Naive B cell (primary cell): ENCODE measurements at regions not wholly inside any gene's neighbourhood (a gene's known extent, or its start where the extent isn't known, plus 50 kb on each side); places are given as distances from the start of the nearest gene placed in this dataset.
"Not testable (repeated sequence)": the region's sequence is repeated elsewhere in the genome, so short reads cannot be mapped to it uniquely, and the experiment has no call there.

Experiments used
- ATAC-seq, 2 donors: fragments of 150-1000 bp; cut with Tn5 transposase; 2 replicates each; pipeline ENCODE4 v1.10.0; 2021; ENCODE audit warnings: low read depth in 2 of 2, mild to moderate bottlenecking in 2 of 2, moderate library complexity in 2 of 2
- DNase-seq: peaks from one replicate; pipeline ENCODE4 v3.0.0; 2022
- H3K27ac Mint-ChIP-seq, 6 donors: one replicate each; pipeline ENCODE4 v1.8.0; 2020 to 2022; ENCODE audit warnings: mild to moderate bottlenecking in 6 of 6, mixed read lengths in 6 of 6, moderate library complexity in 5 of 6, inconsistent platforms in 2 of 6
- H3K27me3 Mint-ChIP-seq, 3 donors: one replicate each; pipeline ENCODE4 v1.8.0; 2021 to 2022; ENCODE audit warnings: mixed read lengths in 3 of 3, mild to moderate bottlenecking in 1 of 3
- H3K36me3 Mint-ChIP-seq, 2 donors: one replicate each; pipeline ENCODE4 v1.8.0; 2020 to 2022; ENCODE audit warnings: mixed read lengths in 2 of 2, inconsistent platforms in 1 of 2, mild to moderate bottlenecking in 1 of 2
- H3K4me1 Mint-ChIP-seq, 3 donors: one replicate each; pipeline ENCODE4 v1.8.0; 2020 to 2022; ENCODE audit warnings: mixed read lengths in 3 of 3, inconsistent platforms in 1 of 3, mild to moderate bottlenecking in 1 of 3, moderate library complexity in 1 of 3
- H3K4me3 Mint-ChIP-seq, 8 donors: one replicate each; pipeline ENCODE4 v1.8.0; 2020 to 2022; ENCODE audit warnings: mild to moderate bottlenecking in 8 of 8, mixed read lengths in 8 of 8, moderate library complexity in 8 of 8, inconsistent platforms in 2 of 8
- H3K9me3 Mint-ChIP-seq, 7 donors: one replicate each; pipeline ENCODE4 v1.8.0; 2020 to 2022; ENCODE audit warnings: mixed read lengths in 7 of 7, mild to moderate bottlenecking in 5 of 7, inconsistent platforms in 2 of 7, moderate library complexity in 1 of 7

DNA sequence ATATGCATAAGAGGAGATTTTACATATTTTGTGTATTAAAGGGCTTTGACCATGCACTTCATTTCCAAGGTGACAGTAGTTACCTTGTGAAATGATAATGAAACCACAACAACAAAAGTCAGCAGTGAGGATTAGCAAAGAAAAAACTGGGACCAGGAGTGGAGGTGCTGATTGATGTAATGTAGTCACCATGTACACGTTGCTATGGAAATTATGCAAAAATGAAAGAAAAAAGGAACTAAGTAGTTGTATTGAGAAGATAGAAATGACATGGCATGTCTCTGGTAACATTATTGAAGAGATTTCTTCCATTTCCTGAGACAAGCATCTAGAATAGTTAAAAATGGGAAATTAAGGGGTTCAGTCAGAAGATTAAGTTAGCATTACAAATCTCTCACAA lies 171.0 kb downstream of the ANKRD30BL start:
- not testable (repeated sequence) for H3K27ac Mint-ChIP-seq, ATAC-seq, H3K4me1 Mint-ChIP-seq, DNase-seq, H3K4me3 Mint-ChIP-seq, H3K36me3 Mint-ChIP-seq, H3K9me3 Mint-ChIP-seq, H3K27me3 Mint-ChIP-seq

DNA sequence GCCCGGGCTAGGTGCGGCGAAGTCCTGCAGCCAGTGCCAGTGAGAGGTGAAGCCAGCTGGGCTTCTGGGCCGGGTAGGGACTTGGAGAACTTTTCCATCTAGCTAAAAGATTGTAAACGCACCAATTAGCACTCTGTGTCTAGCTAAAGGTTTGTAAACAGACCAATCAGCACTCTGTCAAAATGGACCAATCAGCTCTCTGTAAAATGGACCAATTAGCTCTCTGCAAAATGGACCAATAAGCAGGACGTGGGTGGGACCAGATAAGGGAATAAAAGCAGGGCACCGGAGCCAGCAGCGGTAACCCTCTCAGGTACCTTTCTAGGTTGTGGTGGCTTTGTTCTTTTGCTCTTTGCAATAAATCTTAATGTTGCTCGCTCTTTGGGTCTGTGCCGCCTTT lies 195.1 kb downstream of the ANKRD30BL start:
- not testable (repeated sequence) for H3K4me3 Mint-ChIP-seq, ATAC-seq, DNase-seq, H3K27ac Mint-ChIP-seq, H3K27me3 Mint-ChIP-seq, H3K4me1 Mint-ChIP-seq, H3K9me3 Mint-ChIP-seq, H3K36me3 Mint-ChIP-seq

GRCh38 chr2:131966256-131966655 lies 195.5 kb downstream of the ANKRD30BL start:
- H3K9me3 Mint-ChIP-seq = peaks cover 0 to 6% (median 4%) of the 10 kb centered on the region in 7 donors
- DNase-seq = no peak

DNA sequence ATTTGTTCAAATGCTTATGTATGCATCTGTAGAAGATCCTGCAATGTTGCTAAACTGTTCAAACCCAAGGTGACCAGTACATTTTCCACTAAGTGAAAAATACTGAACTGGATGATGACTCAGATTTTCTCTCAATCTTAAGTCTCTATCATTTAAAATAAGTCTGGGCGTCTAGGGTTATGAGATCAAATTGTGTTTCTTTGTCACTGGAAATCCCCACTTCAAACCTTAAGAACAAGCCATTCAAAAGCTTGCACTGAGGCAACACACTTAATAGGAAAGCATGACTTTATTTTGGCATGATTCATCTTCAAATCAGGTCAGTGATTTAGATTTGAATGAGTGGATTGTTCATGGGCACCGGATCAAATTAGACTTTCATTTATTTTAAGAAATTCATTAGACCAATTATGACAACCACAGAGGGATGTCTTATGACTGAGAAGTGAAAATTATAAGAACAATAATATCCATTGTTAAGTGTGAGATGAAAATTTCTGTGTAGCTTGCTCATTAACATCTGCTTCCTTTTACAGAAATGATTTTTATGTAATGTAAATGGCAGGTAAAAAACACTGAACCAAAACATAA lies 203.6 kb downstream of the ANKRD30BL start:
- not testable (repeated sequence) for ATAC-seq, H3K27ac Mint-ChIP-seq, H3K36me3 Mint-ChIP-seq, H3K4me1 Mint-ChIP-seq, DNase-seq, H3K27me3 Mint-ChIP-seq, H3K4me3 Mint-ChIP-seq, H3K9me3 Mint-ChIP-seq

More at GRCh38 chr2:131966256-131966655, 195.5 kb downstream of the ANKRD30BL start:
- no peak overlapping the region for H3K27ac Mint-ChIP-seq
- H3K4me3 Mint-ChIP-seq = no peak overlapping the region
- no peaks in the 10 kb centered on the region for H3K27me3 Mint-ChIP-seq
- no peaks in the 10 kb centered on the region for H3K36me3 Mint-ChIP-seq
- ATAC-seq = no peak
- no peaks in the 10 kb centered on the region for H3K4me1 Mint-ChIP-seq

DNA sequence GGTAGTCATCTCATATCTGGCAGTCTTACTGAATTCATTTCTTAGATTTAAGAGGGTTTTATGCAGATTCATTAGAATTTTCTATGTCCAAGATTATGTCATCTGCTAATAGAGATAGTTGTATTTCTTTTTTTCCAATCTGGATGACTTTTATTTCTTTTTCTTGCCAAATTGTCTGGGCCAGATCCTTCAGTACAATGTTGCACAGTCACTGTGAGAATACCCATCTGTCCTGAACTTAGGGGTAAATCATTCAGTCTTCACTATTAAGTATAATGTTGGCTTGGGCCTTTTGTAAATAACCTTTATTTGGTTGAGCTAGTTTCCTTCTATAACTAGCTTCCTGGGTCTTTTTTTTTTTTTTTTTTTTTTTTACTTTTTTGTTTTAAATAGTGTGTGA lies 213.1 kb downstream of the ANKRD30BL start:
- H3K9me3 Mint-ChIP-seq, DNase-seq, H3K4me1 Mint-ChIP-seq, H3K4me3 Mint-ChIP-seq, ATAC-seq, H3K27me3 Mint-ChIP-seq, H3K36me3 Mint-ChIP-seq, H3K27ac Mint-ChIP-seq: not testable (repeated sequence)

GRCh38 chr2:131923287-131923686 lies 238.5 kb downstream of the ANKRD30BL start:
- not testable (repeated sequence) for H3K27ac Mint-ChIP-seq, ATAC-seq, DNase-seq, H3K4me1 Mint-ChIP-seq, H3K36me3 Mint-ChIP-seq, H3K4me3 Mint-ChIP-seq, H3K9me3 Mint-ChIP-seq, H3K27me3 Mint-ChIP-seq

DNA sequence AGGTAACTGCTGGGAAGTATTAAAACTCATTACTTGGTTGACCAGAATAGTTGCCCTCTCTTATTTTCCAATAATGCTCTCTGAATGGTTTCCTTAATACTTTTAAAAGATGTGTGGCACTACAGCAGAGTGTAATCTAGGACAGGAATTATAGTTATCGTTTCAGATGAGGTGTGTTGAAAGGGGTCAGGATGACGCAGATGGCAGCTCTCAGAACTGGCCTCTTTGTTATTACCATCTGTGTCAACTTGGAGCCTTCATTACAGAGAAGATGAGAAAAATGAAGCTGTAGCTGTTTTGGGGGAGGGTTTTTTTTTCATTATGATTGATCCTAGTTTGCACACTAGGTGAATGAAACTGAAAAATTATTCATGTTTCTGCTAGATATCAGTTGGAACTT lies 238.9 kb downstream of the ANKRD30BL start:
- DNase-seq, H3K36me3 Mint-ChIP-seq, H3K4me3 Mint-ChIP-seq, ATAC-seq, H3K27ac Mint-ChIP-seq, H3K4me1 Mint-ChIP-seq, H3K9me3 Mint-ChIP-seq, H3K27me3 Mint-ChIP-seq: not testable (repeated sequence)
